Hematopoietic multipotent progenitor cell treated with erythropoietin and hydrocortisone succinate and interleukin-3 and kit ligand, for 6 days (in vitro differentiated cells): ENCODE measurements at regions not wholly inside any gene's neighbourhood (a gene's known extent, or its start where the extent isn't known, plus 50 kb on each side); places are given as distances from the start of the nearest gene placed in this dataset.

Experiments
- DNase-seq: peaks from one replicate; pipeline ENCODE4 v3.0.0-alpha.2; 2015

DNA sequence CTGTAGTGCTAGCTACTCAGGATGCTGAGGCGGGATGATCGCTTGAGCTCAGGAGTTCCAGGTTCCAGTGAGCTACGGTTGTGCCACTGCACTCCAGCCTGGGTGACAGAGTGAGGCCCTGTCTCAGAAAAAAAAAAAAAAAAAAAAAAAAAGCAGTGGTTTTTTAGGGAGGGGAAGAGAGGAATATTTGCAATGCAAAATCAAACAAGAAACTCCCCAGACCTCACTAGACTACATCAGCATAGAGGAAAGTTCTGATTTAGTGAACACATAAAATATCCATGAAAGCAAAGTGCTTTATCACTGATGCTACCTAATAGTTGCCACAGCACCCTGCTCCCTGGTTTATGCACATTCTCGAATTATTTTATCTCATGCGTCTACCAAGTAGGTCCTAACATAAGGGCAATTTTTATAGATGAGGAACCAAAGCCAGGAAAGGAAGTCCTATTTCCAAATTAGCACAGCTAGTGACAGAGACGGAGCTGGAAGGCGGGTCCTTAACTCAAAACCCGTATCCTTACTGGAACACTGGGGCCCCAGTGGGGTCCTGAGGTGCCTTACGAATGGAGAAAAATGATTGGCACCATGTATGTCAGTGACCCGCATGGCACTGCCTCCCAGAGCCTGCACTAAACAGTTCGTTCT is 50.7 kb upstream of the GPR157 start:
- no peak for DNase-seq

GRCh38 chr1:9180111-9180819 is 51.4 kb upstream of the GPR157 start:
- DNase-seq: no peak

- DNase-seq: peak; percentile 70
These were observed 52.4 kb upstream of the GPR157 start for GRCh38 chr1:9181176-9181906.

DNA sequence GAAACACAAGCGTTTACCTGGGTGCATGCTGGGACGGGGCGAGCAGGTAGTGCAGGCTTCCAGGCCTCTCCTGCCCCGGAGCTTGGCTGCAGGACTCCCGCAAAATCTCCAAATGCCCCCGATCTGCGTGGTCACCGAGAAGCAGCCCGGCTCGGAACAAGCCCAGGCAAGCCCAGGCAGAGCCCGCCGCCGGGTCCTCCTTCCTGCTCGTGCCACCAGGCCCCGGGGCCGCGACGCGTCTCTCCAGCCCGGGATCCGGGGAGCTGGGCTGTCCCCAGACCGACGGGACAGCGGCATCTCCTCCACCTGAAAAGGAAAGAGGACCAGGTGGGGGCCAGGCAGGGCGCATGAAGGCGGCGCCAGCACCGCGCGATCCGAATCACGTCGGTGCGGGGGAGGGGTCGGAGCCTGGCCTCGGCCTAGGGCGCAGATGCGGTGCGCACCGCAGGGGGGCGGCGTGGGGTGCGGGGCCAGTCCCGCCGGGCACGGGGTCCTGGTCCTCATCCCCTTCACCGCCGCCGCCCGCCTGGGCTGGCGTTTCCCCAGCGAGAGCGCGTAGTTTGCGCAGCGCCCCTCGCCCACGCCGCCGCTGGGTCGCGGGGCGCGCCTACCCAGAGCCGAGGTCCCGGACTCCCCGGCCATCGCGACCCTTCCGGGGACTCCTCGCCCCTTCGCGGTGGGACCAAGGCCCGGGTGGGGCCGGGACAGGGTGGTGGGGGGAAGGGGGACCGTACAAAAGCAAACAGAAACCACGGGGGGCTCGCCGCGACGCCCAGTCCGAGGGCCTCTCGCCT is 52.4 kb upstream of the H6PD start:
- peak; percentile 37 for DNase-seq

DNA sequence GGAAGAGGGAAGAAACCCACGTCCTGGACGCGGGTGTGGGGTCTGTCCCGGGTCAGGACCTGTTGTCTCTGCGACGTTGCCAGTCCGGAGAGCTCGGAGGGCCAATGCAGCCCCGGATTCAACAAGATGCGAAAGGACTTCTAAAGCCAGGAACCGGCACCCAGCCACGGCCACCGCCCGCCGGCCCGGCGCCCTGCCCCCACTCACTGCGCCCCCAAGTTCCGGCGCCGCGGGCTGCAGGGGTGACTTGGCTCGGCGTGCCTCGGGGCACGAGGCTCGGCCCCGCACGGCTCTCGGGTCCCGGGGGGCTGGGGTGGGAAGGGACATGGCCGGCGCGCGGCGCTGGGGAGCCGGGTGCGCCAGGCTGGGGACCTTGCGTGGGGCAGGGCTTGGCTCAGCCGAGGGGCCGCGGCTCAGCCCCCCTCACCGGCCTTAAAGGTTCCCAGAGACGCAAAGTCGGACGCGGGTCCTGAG is 51.8 kb upstream of the H6PD start:
- DNase-seq: no peak

- DNase-seq: no peak
These were observed 51.1 kb upstream of the H6PD start for GRCh38 chr1:9183441-9183840.

GRCh38 chr1:9183898-9184297 is 50.7 kb upstream of the H6PD start:
- no peak for DNase-seq

DNA sequence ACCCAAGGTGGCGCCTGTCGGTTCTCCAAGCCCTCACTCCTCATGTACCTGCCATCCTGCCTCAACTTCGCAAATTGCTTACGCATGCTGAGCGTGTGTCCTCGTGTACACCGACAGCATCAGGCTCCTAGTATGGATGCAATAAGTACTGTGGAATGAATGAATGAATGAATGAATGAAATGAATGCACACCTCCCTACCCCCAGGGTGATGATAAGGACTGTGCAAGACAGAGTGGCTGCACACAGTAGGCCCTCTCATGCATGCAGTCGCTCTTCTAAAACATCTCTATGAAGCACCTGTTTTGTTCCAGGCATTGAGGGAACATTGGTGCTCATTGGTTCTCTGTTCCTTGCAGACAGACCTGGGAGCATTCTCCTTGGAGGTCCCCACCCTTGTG is 49.8 kb upstream of the H6PD start:
- DNase-seq: no peak
